ENCODE measurements at regions not wholly inside any gene's neighbourhood (a gene's known extent, or its start where the extent isn't known, plus 50 kb on each side); places are given as distances from the start of the nearest gene placed in this dataset.

GRCh38 chr11:112380464-112380863 is 119.8 kb upstream of the PLET1 start (continued):
- TF ChIP-seq ZNF562 (CRISPR knock-in tag; IDR thresholded peaks at IDR 0.05; ENCODE audit: borderline replicate concordance) (no peak), EED (CRISPR knock-in tag; IDR thresholded peaks at IDR 0.05) (no peak), HOMEZ (CRISPR knock-in tag; IDR thresholded peaks at IDR 0.05; ENCODE audit: low read depth) (no peak)

GRCh38 chr11:112381578-112381977 is 120.9 kb upstream of the PLET1 start:
- 12% methylated on average over 5 of the region's 5 CpGs for WGBS (ENCODE audit: low lambda C conversion rate)
- peaks cover 0 to 15% of the 10 kb centered on the region in 2 experiments; a peak in 1 of 5 replicates for H3K27me3 ChIP-seq (ENCODE audit: control insufficient read depth in 1 of 2, insufficient read depth in 2 of 2, low read length in 2 of 2)
- no peaks in the 10 kb centered on the region for H3K9me3 ChIP-seq (ENCODE audit: low read length)
- no peak for ATAC-seq
- H2AFZ ChIP-seq (ENCODE audit: low read length), result no peak overlapping the region
- no peak overlapping the region for H3K4me2 ChIP-seq (ENCODE audit: low read depth, low read length)
- ChIA-PET POLR2A (no interaction called here), CTCF (ENCODE audit: low intra/inter-chr PET ratio, low total read pairs) (no interaction called here)
- H4K20me1 ChIP-seq (ENCODE audit: insufficient read depth, low read length), result no peaks in the 10 kb centered on the region
- no TSS peak for BruUV-seq (replicated peaks)
- TF ChIP-seq HOXA5 (CRISPR knock-in tag; IDR thresholded peaks at IDR 0.05) (no peak), MAFK (conservative IDR thresholded peaks at IDR 0.05 in 1 of 2, IDR thresholded peaks at IDR 0.05 in 1 of 2; ENCODE audit: low read length in 2 of 2) (peak; percentile 53 to 84), MAFF (IDR thresholded peaks at IDR 0.05; ENCODE audit: low read depth, low read length) (peak; percentile 65)
- no peaks in the 10 kb centered on the region for H3K36me3 ChIP-seq (replicated peaks in 1 of 2; ENCODE audit: control insufficient read depth in 1 of 2, insufficient read depth in 2 of 2, low read length in 2 of 2)
- in situ Hi-C loops (cut with HindIII; ENCODE audit: extremely low pct_ligation_motif_present, low pct_unique_long_range_greater_than_20kb), result no loop called here
- no peak overlapping the region for H3K27ac ChIP-seq (ENCODE audit: extremely low read length, insufficient read depth, low read length)
- no peak for DNase-seq (ENCODE audit: low spot score)
- H3K4me3 ChIP-seq (replicated peaks in 1 of 3; ENCODE audit: insufficient read depth in 1 of 3, low read depth in 2 of 3, low read length in 3 of 3), result no peak overlapping the region
- intact Hi-C loops (cut with micrococcal nuclease; ENCODE audit: unreplicated experiment), result no loop called here
- no peak overlapping the region for H3K9ac ChIP-seq (ENCODE audit: insufficient read depth, low read depth, low read length)
- no peaks in the 10 kb centered on the region for H3K4me1 ChIP-seq (ENCODE audit: insufficient read depth, low read length)
- no peaks in the 10 kb centered on the region for H3K79me2 ChIP-seq (ENCODE audit: insufficient read depth, low read length)
- no peak for FAIRE-seq

- 17% methylated on average over 2 of the region's 5 CpGs for WGBS (ENCODE audit: low lambda C conversion rate)
- no peak for FAIRE-seq
- H2AFZ ChIP-seq (ENCODE audit: low read length), result no peak overlapping the region
- H3K4me3 ChIP-seq (replicated peaks in 1 of 3; ENCODE audit: insufficient read depth in 1 of 3, low read depth in 2 of 3, low read length in 3 of 3), result no peak overlapping the region
- no peaks in the 10 kb centered on the region for H3K4me1 ChIP-seq (ENCODE audit: insufficient read depth, low read length)
- DNase-seq (ENCODE audit: low spot score), result no peak
- H3K9ac ChIP-seq (ENCODE audit: insufficient read depth, low read depth, low read length), result no peak overlapping the region
- intact Hi-C loops (cut with micrococcal nuclease; ENCODE audit: unreplicated experiment) (no loop called here), in situ Hi-C loops (cut with HindIII; ENCODE audit: extremely low pct_ligation_motif_present, low pct_unique_long_range_greater_than_20kb) (no loop called here)
- no TSS peak for BruUV-seq (replicated peaks)
- H3K9me3 ChIP-seq (ENCODE audit: low read length), result no peaks in the 10 kb centered on the region
- ChIA-PET CTCF (ENCODE audit: low intra/inter-chr PET ratio, low total read pairs) (no interaction called here), POLR2A (no interaction called here)
- H4K20me1 ChIP-seq (ENCODE audit: insufficient read depth, low read length), result no peaks in the 10 kb centered on the region
- H3K27ac ChIP-seq (ENCODE audit: extremely low read length, insufficient read depth, low read length), result no peak overlapping the region
- H3K36me3 ChIP-seq (replicated peaks in 1 of 2; ENCODE audit: control insufficient read depth in 1 of 2, insufficient read depth in 2 of 2, low read length in 2 of 2), result no peaks in the 10 kb centered on the region
- H3K79me2 ChIP-seq (ENCODE audit: insufficient read depth, low read length), result no peaks in the 10 kb centered on the region
- ATAC-seq, result no peak
- H3K4me2 ChIP-seq (ENCODE audit: low read depth, low read length), result no peak overlapping the region
- H3K27me3 ChIP-seq (ENCODE audit: control insufficient read depth in 1 of 2, insufficient read depth in 2 of 2, low read length in 2 of 2), result peaks cover 0 to 11% of the 10 kb centered on the region in 2 experiments; a peak in 1 of 5 replicates
- TF ChIP-seq DPF2 (CRISPR knock-in tag; IDR thresholded peaks at IDR 0.05; ENCODE audit: borderline replicate concordance, low read depth) (no peak), ZFP82 (CRISPR knock-in tag; IDR thresholded peaks at IDR 0.05; ENCODE audit: borderline replicate concordance) (no peak), ZNF12 (CRISPR knock-in tag; IDR thresholded peaks at IDR 0.05) (no peak), ISL2 (CRISPR knock-in tag; IDR thresholded peaks at IDR 0.05) (no peak), PPARG (CRISPR knock-in tag; conservative IDR thresholded peaks at IDR 0.05) (no peak), ARNTL (CRISPR knock-in tag; IDR thresholded peaks at IDR 0.05) (no peak), ZNF777 (CRISPR knock-in tag; IDR thresholded peaks at IDR 0.05) (no peak), NKX3-1 (CRISPR knock-in tag; IDR thresholded peaks at IDR 0.05) (no peak), HDAC1 (CRISPR knock-in tag; IDR thresholded peaks at IDR 0.05) (no peak), ZNF367 (CRISPR knock-in tag; IDR thresholded peaks at IDR 0.05; ENCODE audit: borderline replicate concordance) (no peak)
Observed at GRCh38 chr11:112382561-112382960, 121.9 kb upstream of the PLET1 start.

All from HepG2 (cell line).